ENCODE measurements at regions not wholly inside any gene's neighbourhood (a gene's known extent, or its start where the extent isn't known, plus 50 kb on each side); places are given as distances from the start of the nearest gene placed in this dataset.

DNA sequence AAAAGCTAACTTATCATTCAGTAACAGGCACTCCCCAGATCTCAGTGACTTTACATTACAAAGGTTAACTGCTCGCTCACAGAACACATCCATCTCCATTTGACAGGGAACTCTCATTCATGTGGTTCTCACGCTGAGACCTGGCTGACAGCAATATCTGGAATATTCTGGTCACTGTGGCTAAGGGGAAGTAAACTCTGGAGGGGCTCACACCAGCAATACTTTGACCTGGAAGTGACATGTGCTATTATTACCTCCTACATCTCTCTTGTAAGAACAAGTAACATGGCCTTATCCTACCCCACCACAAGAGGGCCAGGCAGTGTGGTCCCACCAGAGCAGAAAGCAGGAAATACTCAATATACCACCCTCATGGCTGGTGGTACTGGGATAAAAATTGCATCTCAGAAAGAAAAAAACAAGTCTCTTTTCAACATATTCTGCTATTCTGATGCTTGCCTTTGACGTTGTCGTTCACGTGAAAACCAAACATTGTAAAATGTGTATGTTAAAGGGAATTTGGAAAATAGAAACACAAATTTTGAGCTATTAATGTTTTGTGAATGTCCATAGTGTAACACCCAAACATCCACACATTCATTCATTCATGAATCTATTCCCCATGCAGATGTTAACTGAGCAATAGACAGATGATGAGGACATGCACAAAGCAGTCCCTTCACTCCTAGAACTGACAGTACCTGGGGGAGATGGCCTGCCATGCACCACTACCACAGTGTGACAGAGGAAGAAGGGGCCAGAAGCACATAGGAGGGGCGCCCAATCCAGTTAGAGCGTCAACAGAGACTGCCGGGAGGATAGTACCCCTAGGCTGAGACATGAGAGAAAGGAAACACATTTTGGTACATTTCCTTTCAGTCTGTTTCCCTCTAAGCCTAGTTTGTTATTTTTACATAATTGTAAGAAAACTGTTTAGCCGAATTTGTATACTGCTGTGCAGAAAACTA is 166.0 kb upstream of the SP4 start:
- TF ChIP-seq CTCF (IDR thresholded peaks at IDR 0.05; ENCODE audit: low read length) (peak; percentile 68), EZH2 (optimal IDR thresholded peaks at IDR 0.05; ENCODE audit: low read depth, low read length) (no peak), EZH2phosphoT487 (IDR thresholded peaks at IDR 0.05; ENCODE audit: low read length) (no peak)

Measured in MM.1S (cell line).